GM12873 (cell line): ENCODE measurements at regions not wholly inside any gene's neighbourhood (a gene's known extent, or its start where the extent isn't known, plus 50 kb on each side); places are given as distances from the start of the nearest gene placed in this dataset.

Experiments used
- CTCF ChIP-seq: IDR thresholded peaks from 2 replicates; pipeline ENCODE4 v1.5.1; 2012; ENCODE audit warnings: low read depth, mild to moderate bottlenecking, moderate library complexity, low read length, control low read depth; ENCODE audit not compliant: insufficient read depth; ENCODE audit errors: missing control alignments

GRCh38 chr2:155301221-155301620 lies 602.7 kb downstream of the KCNJ3 start:
- no peak for TF ChIP-seq CTCF

GRCh38 chr2:155298001-155298400 lies 599.5 kb downstream of the KCNJ3 start:
- TF ChIP-seq CTCF, result no peak

DNA sequence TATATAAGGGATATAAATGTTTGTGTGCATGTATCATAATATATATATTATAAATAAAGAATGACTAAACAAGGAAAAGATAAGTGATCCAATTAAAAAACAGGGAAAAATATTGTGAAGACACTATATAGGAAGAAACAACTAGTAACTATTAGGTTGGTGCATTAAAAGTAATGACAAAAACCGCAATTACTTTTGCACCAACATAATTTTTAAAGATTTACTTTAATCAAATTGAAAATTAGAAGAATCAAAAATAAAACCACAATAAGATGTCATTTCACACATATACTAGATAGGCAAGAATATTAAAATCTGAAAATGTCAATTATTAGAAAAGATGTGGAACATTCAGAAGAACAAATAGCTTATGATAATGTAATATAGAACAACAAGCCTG lies 595.9 kb downstream of the KCNJ3 start:
- TF ChIP-seq CTCF, result no peak

GRCh38 chr2:155281907-155282306 lies 583.4 kb downstream of the KCNJ3 start:
- TF ChIP-seq CTCF, result no peak

DNA sequence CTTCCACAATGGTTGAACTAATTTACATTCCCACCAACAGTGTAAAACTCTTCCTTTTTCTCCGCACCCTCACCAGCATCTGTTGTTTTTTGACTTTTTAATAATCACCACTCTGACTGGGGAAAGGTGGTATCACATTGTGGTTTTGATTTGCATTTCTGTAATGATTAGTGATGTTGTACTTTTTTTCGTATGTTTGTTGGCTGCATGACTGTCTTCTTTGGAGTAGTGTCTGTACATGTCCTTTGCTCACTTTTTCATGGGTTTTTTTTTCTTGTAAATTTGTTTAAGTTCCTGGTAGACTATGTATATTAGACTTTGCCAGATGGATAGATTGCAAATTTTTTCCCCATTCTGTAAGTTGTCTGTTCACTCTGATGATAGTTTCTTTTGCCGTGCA lies 574.8 kb downstream of the KCNJ3 start:
- TF ChIP-seq CTCF, result no peak

GRCh38 chr2:155266583-155266982 lies 568.1 kb downstream of the KCNJ3 start:
- TF ChIP-seq CTCF, result peak; percentile 44

- TF ChIP-seq CTCF, result no peak
Observed at GRCh38 chr2:155266109-155266508, 567.6 kb downstream of the KCNJ3 start.
